SH-SY5Y (cell line): ENCODE measurements at regions not wholly inside any gene's neighbourhood (a gene's known extent, or its start where the extent isn't known, plus 50 kb on each side); places are given as distances from the start of the nearest gene placed in this dataset.

Source experiments
- GATA2 ChIP-seq: IDR thresholded peaks from 2 replicates; pipeline ENCODE4 v1.6.1; 2011; ENCODE audit warnings: mild to moderate bottlenecking, low read depth, low read length
- GATA3 ChIP-seq: IDR thresholded peaks from 2 replicates; pipeline ENCODE4 v1.6.1; 2011; ENCODE audit warnings: low read depth, mild to moderate bottlenecking, low read length, moderate library complexity

GRCh38 chr13:73833325-73834070, 300.7 kb downstream of the KLF12 start:
- TF ChIP-seq GATA2: no peak
- no peak for TF ChIP-seq GATA3

- TF ChIP-seq GATA2 (no peak), GATA3 (no peak)
Measured at GRCh38 chr13:73832825-73833224, 301.4 kb downstream of the KLF12 start.

GRCh38 chr13:73832128-73832588, 302.0 kb downstream of the KLF12 start:
- TF ChIP-seq GATA2 (no peak), GATA3 (no peak)

GRCh38 chr13:73829416-73829815, 304.8 kb downstream of the KLF12 start:
- TF ChIP-seq GATA2 (no peak), GATA3 (no peak)

- TF ChIP-seq GATA3 (no peak), GATA2 (no peak)
Measured at GRCh38 chr13:73828811-73829210, 305.4 kb downstream of the KLF12 start.

GRCh38 chr13:73827434-73827833, 306.8 kb downstream of the KLF12 start:
- TF ChIP-seq GATA3: no peak
- no peak for TF ChIP-seq GATA2

- TF ChIP-seq GATA2 (no peak), GATA3 (no peak)
Measured at GRCh38 chr13:73825143-73825542, 309.1 kb downstream of the KLF12 start.

- TF ChIP-seq GATA2: no peak
- no peak for TF ChIP-seq GATA3
Measured at GRCh38 chr13:73822668-73823592, 311.3 kb downstream of the KLF12 start.

GRCh38 chr13:73820688-73821087, 313.5 kb downstream of the KLF12 start:
- TF ChIP-seq GATA2 (no peak), GATA3 (no peak)

- TF ChIP-seq GATA3: no peak
- TF ChIP-seq GATA2: no peak
Measured at GRCh38 chr13:73820285-73820684, 313.9 kb downstream of the KLF12 start.

- TF ChIP-seq GATA2 (no peak), GATA3 (no peak)
Measured at GRCh38 chr13:73819711-73820110, 314.5 kb downstream of the KLF12 start.

- no peak for TF ChIP-seq GATA3
- TF ChIP-seq GATA2: no peak
Measured at GRCh38 chr13:73816702-73817101, 317.5 kb downstream of the KLF12 start.

- no peak for TF ChIP-seq GATA3
- TF ChIP-seq GATA2: no peak
Measured at GRCh38 chr13:73815796-73816195, 318.4 kb downstream of the KLF12 start.

- no peak for TF ChIP-seq GATA2
- TF ChIP-seq GATA3: no peak
Measured at GRCh38 chr13:73810647-73811046, 323.6 kb downstream of the KLF12 start.

GRCh38 chr13:73809561-73809960, 324.6 kb downstream of the KLF12 start:
- TF ChIP-seq GATA2: no peak
- no peak for TF ChIP-seq GATA3

GRCh38 chr13:73808318-73808717, 325.9 kb downstream of the KLF12 start:
- TF ChIP-seq GATA3 (no peak), GATA2 (no peak)

GRCh38 chr13:73803997-73804396, 330.2 kb downstream of the KLF12 start:
- TF ChIP-seq GATA3 (no peak), GATA2 (no peak)
